ENCODE measurements at regions not wholly inside any gene's neighbourhood (a gene's known extent, or its start where the extent isn't known, plus 50 kb on each side); places are given as distances from the start of the nearest gene placed in this dataset.

DNA sequence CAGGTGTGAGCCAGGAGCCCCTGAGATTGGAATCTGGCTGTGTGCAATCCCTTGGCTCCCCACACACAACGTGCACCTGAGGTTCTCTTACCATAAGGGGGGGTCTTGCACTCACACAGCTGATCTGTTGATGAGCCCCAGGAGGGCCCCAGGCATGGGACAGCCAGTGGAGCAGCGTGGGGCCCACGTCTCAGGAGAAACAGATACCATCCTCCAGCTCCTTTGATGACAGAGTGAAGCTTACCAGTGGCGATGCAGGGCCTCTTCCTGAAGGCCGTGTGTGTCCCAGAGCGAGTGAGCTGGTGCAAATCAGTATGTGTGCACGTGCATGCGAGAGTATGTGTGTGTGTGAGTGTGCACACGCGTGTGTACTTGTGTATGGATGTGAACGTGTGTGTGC is 287.4 kb downstream of the IRX1 start:
- ATAC-seq (no peak), DNase-seq (ENCODE audit: low spot score) (no peak)

DNA sequence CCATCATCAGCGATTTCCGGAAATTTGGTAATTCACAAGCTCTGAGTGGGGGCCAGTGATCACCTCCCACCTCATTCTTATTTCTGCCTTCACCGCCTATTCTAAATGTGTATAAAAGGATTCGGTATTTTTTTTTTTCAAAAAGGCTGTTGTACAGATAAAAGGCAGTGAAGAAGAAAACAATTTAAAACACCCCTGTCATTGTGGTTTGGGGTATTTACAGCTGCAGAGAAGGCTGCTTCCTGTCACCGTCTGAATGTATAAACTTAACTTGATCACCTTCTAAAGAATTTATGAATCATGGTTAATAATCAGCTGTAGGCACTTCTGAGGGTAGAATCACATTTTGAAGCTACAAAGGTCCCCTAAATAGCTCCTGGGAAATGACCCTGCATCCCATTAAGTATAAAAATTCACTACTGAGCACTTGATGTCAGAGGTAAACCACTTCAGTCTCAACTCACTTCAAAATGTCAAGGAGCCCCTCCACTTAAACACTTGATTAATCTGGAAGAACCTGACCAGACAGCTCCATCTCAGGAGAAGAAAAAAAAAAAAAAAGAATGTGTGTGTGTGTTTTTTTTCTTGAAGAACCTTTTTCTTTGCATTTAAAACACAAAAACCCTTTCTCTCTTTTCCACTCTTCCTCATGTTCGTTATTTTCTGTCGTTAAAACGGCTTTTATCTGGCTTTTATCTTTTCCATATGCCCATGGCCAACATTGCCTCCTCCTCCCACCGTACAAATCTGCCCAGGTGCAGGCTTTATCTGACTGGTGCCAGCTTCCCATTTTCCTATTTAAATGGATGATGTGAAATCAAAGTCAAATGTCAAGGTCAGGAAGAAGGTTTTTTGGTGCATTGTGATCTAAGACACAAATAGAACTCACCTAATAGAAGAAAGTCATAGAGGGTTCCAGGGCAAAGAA is 291.2 kb downstream of the IRX1 start:
- DNase-seq (ENCODE audit: low spot score) (no peak), ATAC-seq (no peak)

DNA sequence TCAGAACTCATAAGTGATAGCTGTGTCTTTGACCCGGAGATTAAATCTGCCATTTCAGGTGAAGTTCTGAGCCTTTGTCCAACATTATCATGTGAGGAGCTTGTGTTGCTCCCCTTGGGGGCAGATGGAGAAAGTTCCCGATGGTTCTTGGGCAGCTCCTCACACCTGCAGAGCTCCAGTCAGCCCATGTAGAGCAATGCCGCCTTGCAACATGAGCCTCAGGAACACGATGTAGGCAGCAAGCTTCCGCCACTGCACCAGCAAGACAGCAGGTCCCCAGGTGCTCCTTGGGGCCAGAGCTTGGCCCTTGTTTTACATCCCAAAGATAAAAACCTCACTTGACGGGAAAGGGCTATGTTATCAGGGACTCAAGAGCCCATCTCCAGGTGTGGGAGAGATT is 292.7 kb downstream of the IRX1 start:
- DNase-seq (ENCODE audit: low spot score) (no peak), ATAC-seq (no peak)

DNA sequence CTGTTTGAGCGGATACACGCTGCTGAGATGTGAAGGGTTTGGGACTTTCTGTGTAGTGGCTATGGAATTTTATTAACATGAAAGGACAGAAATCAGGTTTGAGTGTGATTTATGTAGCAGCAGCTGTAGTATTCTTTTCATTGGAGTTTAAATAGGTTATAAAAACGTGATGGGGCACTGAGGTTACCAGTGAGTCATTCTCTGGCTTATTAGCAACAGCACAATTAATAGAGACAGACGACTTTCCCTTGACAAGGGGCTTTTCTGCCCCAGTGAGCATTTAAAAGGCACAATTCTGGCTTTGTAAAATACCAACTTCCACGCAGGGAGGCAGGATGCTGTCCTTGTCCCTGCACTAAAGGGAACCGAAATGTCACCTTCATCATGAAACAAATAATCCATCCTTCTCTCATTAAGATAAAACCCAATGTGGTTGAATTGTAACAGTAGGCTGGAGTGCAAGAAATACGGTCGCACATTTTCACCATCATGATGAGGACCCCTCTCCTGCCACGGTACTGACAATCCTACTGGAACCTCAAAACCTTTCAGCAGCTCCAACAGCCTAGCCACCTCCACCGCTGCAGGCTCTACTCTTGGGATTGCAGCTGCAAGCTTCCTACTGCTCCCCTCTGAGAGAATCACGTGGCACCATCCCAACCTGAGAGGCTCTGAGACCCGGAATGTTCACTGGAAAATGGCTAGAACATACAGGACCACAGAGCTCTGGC is 293.9 kb downstream of the IRX1 start:
- ATAC-seq (no peak), DNase-seq (ENCODE audit: low spot score) (no peak)

DNA sequence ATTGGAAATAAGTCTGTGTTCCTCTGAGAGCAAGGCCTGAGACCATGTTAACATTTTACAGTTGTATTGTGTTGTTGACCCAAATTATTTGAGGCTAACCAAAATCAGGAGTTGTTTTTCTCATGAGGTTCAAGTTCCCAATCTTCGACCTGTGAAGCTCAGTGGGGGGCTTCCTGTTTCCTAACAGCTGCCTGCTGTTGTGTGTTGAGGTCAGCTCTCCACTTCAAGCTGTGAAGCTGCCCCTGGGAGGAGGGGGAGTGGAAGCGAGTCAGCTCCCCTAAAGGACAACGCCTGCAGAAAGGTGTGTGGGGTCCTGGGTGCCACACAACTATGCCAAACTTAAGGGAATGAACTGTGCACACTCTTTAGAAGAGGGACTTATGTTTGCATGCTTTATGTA is 295.5 kb downstream of the IRX1 start:
- DNase-seq (ENCODE audit: low spot score) (no peak), ATAC-seq (no peak)

DNA sequence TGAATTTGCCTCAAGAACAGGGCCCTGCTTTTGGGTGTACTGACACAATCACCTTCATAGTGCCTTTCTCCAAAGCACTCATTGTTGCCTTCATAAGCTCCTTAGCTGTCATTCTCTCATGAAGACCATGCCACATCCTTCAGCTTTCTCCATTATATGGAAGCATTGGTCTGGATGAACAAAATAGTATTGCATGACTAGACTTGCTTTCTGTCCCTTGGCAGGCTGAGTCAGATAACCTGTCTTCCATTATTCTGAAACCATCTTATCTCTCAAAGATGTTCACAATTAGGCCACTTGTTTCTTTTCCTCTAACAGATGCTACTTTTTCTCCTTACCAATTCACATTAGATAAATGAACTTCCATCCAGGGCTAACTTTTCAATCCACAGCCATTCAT is 297.9 kb downstream of the IRX1 start:
- DNase-seq (ENCODE audit: low spot score) (no peak), ATAC-seq (no peak)

DNA sequence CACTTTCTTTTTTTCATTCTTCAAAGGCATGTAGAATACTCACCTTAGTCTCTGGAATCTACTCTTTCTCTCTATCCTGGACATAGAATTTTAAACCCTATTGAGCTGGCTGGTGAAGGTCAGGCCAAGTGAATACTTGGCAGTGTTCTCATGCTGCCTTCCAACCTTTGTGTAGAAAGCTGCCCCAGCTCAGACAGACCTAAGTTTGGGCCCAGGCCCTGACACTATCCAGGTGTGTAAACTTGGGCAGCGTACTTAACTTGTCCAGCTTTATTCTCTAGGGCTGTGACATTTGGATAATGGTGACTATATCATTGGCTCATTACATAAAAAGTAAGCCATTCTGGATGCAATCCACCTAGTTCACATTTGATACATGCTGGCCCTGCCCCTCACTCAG is 298.3 kb downstream of the IRX1 start:
- no peak for DNase-seq (ENCODE audit: low spot score)
- ATAC-seq, result no peak

DNA sequence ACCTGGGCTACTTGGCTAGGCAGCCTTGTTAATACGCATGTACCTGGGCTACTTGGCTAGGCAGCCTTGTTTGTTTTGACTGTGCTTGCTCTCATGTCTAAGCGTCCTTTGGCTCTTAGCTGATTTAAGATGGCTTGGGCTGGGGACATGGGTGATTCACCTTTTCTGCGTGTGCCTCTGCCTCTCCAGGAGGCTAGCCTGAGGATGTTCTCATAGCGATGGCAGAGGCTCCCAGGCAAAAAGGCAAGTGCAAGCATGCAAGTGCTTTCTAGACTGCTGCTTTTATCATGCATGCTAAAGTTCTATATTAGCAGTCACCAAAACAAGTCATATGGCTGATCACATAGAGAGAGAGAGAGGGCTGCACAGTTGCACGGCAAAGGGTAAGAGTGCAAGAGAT is 300.5 kb downstream of the IRX1 start:
- ATAC-seq, result no peak

DNA sequence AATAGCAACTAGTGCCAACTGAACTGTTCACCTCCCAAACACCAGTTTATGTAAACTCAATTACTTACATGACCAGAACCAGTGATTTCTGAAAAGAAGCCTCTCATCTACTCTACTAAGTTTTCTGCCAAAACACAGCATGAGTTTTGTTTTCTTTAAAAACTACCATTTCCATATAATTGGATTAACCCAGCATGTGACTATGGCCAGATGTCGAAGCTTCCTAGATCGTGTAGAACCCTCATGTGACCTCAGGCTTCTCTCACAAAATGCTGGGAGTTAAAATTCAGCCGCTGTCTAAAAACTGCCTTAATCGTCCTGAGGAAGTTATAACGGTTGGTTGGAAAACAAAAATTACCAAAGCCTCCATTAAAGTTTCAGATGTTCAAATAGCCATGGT is 303.5 kb downstream of the IRX1 start:
- ATAC-seq, result no peak

More for the DNA sequence above, 300.5 kb downstream of the IRX1 start:
- DNase-seq (ENCODE audit: low spot score), result no peak

DNA sequence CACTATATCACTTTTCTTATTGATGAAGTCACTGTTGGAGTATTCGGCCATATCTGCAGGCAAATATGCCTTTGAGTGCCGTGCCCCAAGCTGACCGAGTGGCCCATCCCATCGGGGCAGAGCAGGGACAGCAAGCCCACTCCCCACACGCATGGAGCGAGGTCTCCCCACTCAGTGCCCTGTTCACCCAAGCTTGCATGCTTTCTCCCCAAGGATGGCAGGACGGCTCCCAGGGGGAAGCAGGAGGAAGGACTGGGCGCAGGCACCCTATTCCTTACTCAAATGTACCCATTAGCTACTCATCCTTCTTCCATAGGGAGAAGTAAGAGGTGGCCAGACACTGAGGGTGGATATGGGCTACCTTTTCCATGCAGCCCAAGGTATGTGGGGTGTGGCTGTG is 309.0 kb downstream of the IRX1 start:
- ATAC-seq (no peak), DNase-seq (ENCODE audit: low spot score) (no peak)

More for the DNA sequence above, 303.5 kb downstream of the IRX1 start:
- DNase-seq (ENCODE audit: low spot score), result no peak

DNA sequence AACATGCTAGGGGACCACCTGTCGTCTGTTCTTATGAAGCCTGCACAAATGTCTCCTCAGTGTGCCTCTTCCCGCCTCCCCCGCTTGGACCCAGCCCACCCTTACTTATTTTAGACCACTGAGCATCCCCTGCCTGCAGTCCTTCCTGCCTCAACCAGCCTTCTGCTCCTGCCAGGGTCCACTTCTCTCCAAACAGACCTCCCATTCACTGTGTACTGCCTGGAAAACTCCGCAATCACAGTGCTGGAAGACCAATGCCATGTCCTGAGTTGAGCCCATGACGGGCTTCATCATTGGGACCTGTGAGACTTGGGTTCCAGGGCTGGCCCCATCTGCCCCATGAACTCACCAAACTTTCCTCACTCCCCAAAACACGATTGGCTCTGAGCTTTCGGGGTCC is 309.4 kb downstream of the IRX1 start:
- ATAC-seq (no peak), DNase-seq (ENCODE audit: low spot score) (no peak)

DNA sequence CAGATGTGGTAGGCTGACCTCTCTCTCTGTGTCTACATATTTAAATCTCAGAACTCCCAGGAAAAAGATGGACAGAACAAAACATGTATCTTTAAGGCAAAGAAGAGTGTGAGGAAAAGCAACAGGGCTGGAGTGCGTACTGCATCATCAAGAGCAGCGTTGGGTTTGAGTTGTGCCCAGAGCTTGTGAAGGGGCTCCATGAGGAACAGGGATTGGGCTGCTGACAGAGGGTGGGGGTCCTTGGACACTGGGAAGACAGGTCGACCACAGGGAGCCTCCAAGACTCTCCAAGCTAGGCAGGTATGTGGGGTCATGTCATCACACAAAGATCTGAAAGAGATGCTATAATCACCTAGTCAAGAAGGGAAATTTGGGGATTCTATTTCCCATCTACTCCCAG is 309.9 kb downstream of the IRX1 start:
- ATAC-seq (no peak), DNase-seq (ENCODE audit: low spot score) (no peak)

DNA sequence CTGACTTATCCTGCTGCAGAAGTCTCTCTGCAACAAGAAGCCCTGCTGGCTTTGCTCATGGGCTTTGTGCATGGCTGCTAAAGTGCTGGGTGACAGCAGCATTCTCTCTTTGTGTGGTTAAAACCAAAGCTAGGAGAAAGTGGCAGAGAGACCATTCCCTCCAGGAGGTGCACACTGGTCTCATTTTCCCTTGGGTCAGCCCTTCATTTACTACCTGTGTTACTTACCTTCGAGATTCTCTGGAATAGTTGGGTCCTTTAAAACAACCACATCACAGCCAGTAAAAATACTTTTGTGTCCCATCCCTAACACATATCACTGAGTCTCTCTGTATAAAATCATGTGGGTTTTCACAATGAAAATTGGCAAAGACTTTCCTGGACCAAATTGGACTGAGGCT is 315.5 kb downstream of the IRX1 start:
- ATAC-seq, result no peak
- no peak for DNase-seq (ENCODE audit: low spot score)

DNA sequence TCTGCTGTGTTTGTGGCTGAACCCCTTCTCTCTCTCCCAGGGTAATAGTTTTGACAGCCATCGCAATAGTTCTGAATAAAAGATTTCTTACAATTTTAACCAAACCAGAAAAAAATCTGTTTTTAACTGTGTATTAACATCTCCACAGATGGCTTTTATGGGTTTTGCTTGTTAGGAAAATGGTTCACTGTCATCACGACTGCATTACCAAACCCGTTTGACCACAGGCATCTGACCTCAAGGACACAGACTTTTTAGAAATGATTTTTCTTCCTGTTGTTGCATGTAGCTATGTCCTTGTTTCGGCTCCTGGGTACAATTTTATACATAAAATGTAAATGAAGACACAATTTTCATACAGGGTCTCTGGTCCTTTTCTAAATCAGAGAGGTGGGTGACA is 316.1 kb downstream of the IRX1 start:
- ATAC-seq (no peak), DNase-seq (ENCODE audit: low spot score) (no peak)

DNA sequence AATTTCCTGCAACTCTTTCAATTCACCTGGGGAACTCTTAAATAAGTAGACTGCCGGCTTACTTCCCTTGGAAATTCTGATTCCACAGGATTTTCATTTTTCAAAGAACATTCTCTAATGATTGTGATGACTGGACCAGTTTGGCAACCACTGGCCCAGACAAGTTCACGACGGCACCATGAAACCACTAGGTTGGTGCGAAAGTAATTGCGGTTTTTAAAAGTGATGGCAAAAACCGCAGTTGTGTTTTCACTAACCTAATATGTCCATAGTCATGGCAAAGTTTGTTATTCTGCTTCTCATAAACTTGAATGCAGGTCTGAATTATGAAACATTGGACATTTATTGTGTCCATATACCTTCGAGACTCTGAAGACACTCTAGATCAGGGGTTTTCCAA is 317.2 kb downstream of the IRX1 start:
- ATAC-seq, result no peak

DNA sequence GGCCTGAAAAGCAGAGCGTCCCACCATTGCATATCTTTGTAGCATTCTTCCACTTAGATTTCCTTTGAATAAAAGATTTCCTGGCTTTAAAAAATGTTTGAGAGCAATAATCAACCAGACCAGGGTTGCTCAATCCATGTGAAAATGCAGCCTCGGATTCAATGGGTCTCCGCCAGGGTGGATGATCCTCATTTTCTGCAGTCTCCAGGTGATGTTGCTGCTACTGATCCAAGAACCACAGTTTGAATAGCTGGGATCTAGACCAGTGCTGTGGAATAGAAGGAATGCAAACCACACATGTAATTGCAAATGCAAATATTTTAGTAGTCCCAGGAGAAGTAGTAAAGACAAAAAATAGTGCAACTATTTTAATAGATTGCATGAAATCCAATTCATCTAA is 317.6 kb downstream of the IRX1 start:
- DNase-seq (ENCODE audit: low spot score) (no peak), ATAC-seq (no peak)

More for the DNA sequence above, 317.2 kb downstream of the IRX1 start:
- DNase-seq (ENCODE audit: low spot score), result no peak

DNA sequence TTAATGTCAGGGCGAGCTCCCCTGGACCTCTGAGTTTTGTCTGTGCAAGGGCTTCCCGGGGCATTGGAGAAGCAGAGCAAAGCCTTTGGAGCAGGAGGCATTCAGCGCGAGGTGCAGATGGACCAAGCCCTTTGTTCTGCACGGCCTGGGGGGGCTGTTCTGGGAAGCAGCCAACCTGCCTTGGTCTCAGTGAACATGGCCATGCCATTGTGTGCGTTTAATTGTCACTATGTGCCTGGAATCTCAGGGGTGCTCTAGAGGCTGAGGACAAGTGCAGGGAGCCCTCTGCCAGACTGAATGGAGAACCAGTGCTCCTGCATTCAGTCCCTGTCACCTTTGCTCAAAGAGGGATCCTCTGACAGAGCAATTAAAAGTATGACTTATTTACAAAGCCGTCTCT is 329.4 kb downstream of the IRX1 start:
- no peak for ATAC-seq

DNA sequence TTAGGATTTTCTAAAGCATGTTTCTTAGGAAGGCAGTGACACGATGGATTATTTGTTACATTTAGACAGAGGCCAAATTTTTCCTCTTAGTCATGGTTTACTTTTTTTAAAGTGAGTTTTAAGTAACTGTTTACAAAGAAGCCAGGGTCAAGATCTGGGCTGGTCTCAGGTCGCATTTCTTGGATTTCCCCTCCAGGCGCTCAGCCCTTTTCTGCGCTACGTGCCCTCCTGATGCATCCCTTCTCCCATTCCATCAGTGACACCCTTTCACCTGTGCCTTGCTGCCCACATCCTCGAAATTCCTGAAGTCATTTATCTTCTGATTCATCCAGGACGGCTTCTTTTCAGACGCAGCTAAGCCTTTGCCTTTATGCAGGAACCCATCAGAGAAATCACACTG is 330.3 kb downstream of the IRX1 start:
- DNase-seq (ENCODE audit: low spot score), result no peak
- ATAC-seq, result no peak

More for the DNA sequence above, 329.4 kb downstream of the IRX1 start:
- DNase-seq (ENCODE audit: low spot score), result no peak

DNA sequence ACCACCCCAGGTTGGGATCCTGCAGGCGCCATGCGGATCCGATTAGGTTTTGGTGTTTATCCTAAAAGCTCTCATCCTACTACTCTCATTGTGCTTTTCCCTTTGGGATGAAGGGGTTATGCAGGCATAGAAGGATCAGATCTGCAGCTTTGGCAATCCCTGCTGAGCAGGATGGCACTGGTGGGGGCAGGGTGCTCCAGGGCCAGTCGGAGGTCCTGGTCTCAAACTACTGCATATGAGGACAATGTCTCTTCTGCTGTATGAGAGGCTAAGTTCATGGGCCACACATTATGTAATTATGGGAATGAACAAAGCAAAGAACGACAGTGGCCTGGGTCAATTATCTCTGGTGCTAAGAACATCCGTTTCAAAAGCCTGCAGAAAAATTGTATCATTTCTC is 334.2 kb downstream of the IRX1 start:
- DNase-seq (ENCODE audit: low spot score) (no peak), ATAC-seq (no peak)

DNA sequence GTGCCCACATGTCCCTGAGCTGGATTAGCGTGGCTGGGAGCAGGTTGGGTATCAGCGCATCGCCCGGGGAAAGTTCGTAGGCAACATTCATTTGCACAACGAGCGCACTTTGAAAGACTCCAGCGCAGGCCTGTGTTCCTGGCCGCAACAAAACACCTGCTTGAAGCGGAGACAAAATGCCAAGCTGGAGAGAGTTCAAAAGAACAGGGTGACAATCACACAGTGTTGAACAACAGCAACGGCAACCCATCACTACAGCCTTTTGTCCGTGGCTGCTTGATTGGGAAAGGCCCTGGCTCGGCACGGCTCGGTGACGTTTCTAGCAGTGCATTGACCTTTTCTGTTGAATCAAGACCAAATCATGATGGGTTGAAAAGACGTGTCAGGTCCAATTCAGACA is 336.3 kb downstream of the IRX1 start:
- no peak for ATAC-seq
- DNase-seq (ENCODE audit: low spot score), result no peak

DNA sequence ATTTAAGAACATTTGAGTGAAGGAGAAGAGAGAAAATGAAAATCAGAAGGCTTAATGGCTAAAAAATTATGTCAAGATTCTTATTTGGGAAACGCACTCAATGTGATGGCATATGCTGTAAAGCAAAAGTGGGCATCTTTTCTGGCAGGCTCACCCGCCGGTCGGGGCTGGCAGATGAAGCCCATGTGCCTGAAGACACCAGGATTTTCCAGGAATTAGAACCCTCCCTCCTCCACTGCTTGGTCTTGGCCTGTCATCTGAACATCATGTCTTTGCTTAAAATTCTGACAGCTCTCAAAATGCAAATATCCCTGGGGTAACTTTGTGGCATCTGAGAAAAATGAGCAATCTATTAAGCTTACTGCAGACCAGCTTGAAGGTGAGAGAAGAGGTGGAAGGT is 337.9 kb downstream of the IRX1 start:
- DNase-seq (ENCODE audit: low spot score), result no peak
- ATAC-seq, result no peak

DNA sequence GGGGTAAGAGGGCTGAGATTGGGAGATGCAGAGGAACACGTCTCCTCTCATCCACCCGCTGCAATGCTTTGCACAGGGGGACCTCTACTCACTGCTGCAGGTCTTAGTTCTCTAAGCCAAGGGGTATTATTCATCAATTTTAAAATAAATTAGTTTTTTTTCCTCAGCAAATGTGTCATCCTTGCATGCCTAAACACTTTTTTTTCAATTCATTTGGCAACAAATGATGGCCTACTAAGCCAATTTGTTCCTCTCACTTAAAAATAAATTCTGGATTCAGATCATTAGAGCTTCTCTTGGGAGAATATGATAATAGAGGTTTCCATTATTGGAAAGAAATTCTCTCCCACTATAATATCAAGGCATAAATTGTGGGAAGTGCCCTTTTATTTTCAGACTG is 338.3 kb downstream of the IRX1 start:
- no peak for DNase-seq (ENCODE audit: low spot score)
- ATAC-seq, result no peak

Data from left lobe of liver (tissue), 2 donors.